Testis (tissue), 2 donors: ENCODE measurements at regions not wholly inside any gene's neighbourhood (a gene's known extent, or its start where the extent isn't known, plus 50 kb on each side); places are given as distances from the start of the nearest gene placed in this dataset.

Experiments
- CTCF ChIP-seq, 3 experiments: fragments of 450-650 bp in 2 of 3; fragments of 200-600 bp in 1 of 3; sonication (generic) in 1 of 3; IDR thresholded peaks; one replicate each; pipeline ENCODE4 v1.5.1; 2016 to 2019; ENCODE audit warnings: antibody characterized with exemption in 3 of 3, mild to moderate bottlenecking in 2 of 3, moderate library complexity in 1 of 3
- POLR2A ChIP-seq: fragments of 450-650 bp; IDR thresholded peaks from one replicate; pipeline ENCODE4 v1.6.1; 2017; ENCODE audit warnings: antibody characterized with exemption, mild to moderate bottlenecking, moderate library complexity

DNA sequence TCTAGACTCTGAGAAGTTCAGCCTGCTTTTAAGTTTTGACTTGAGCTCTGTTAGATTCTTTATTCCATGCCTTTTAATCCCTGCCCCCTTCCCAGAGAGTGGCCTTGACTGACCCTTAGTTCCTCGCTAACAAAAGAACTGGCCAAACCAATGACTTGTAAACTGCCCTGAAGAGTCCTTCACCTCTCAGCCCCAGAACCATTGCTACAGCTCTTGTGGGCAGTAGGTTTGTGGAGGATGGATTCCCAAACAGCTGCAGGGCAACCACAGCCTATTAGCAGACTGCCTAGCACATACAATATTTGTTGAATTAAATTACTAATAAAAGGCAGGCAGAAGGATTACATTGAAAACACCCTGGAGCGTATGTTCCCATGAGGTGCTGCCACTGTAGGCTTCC lies 163.9 kb downstream of the MAIP1 start:
- TF ChIP-seq CTCF (IDR thresholded peaks at IDR 0.05) (no peak), POLR2A (no peak)
